HG02798 (cell line): ENCODE measurements at regions not wholly inside any gene's neighbourhood (a gene's known extent, or its start where the extent isn't known, plus 50 kb on each side); places are given as distances from the start of the nearest gene placed in this dataset.
"Not testable (repeated sequence)": the region's sequence is repeated elsewhere in the genome, so short reads cannot be mapped to it uniquely, and the experiment has no call there.

Source experiments
- ATAC-seq: cut with Tn5 transposase; IDR thresholded peaks from one replicate; pipeline ENCODE4 v1.9.1; 2021; ENCODE audit warnings: mild to moderate bottlenecking; ENCODE audit not compliant: unreplicated experiment, poor library complexity

GRCh38 chr18:71431689-71432088 is 1112.5 kb downstream of the CBLN2 start:
- no peak for ATAC-seq

DNA sequence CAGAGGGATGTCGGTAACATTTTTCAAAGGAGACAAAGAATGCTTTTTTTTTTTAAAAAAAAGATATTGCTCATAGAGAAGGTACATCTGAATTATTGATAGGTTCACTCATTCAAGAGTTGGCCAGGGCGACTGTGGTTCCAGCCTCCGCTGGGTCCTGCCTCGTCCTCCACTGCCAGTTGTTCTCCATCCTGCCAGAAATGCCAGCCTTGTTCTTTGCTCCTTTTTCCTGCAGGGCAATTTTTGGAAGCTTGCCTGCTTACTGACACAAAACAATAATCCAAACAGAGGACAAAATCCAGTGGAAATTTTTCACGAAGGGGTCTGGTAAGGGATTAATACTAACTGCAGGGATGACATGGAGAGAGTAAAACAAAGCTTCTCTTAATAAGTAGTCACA is 1113.0 kb downstream of the CBLN2 start:
- no peak for ATAC-seq

- ATAC-seq, result no peak
These were observed 1117.7 kb downstream of the CBLN2 start for GRCh38 chr18:71426441-71426840.

GRCh38 chr18:71405169-71405809 is 1116.4 kb downstream of the SOCS6 start:
- ATAC-seq, result no peak

GRCh38 chr18:71403501-71403900 is 1114.7 kb downstream of the SOCS6 start:
- ATAC-seq, result no peak

DNA sequence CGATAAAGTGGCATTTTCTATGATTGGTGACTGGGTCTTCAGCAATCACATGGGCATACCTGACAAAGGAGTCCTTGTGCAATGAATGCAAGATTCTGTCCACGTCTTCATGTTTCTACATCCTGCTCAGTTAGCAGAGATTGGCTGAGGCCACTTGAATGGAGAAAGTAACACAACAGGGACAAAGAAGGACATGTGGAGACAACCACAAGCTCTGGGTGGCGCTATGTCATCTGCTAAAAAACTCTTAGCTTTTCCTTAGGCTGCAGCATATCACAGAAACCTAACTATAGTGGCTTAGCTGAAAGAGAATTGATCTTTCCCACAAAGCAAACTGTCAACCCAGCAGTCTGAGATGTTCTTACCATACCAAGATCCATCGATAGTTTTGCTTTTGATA is 1109.7 kb downstream of the SOCS6 start:
- no peak for ATAC-seq

DNA sequence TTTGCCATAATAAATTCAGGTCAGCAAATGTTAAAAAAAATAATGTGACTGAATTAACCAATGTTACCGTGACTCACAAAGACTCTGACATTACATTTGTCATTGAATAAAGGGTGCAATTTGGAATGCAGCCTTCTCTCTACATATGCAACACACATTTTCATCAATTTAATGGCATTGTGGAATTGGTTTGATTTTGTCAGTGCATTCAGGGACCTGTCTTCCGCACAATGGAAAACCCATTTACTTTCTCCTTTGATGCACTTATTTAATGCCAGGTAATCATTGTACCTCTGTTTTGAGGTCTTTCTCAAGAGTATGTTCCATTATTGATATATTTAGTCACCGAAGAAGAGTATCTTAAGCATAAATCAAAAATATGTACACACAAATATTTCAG is 1099.3 kb downstream of the SOCS6 start:
- no peak for ATAC-seq

- no peak for ATAC-seq
These were observed 1085.6 kb downstream of the SOCS6 start for GRCh38 chr18:71374294-71375000.

- no peak for ATAC-seq
These were observed 1083.2 kb downstream of the SOCS6 start for GRCh38 chr18:71371951-71372605.

- ATAC-seq, result no peak
These were observed 1082.0 kb downstream of the SOCS6 start for GRCh38 chr18:71370671-71371445.

GRCh38 chr18:71370095-71370494 is 1081.2 kb downstream of the SOCS6 start:
- no peak for ATAC-seq

DNA sequence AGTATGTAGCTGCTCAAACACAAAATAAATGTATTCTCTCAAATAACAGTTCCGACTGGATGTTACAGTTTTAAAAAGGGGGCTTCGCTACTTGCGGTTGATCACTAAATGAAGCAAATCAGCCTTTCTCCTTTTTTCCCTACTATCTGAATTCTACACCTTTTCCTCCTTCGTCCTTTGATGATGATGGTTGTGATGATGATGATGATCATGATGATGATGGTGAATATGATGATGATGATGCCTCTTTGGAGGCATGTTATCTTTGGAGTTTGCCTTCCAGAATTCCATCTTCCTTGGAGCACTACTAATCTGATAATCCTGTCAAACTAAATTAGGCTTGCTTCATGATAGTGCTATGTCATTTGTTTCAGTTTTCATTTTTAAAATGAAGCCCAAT is 1073.3 kb downstream of the SOCS6 start:
- ATAC-seq, result no peak

GRCh38 chr18:71355599-71355998 is 1066.8 kb downstream of the SOCS6 start:
- ATAC-seq, result not testable (repeated sequence)

GRCh38 chr18:71352618-71353017 is 1063.8 kb downstream of the SOCS6 start:
- ATAC-seq, result no peak

DNA sequence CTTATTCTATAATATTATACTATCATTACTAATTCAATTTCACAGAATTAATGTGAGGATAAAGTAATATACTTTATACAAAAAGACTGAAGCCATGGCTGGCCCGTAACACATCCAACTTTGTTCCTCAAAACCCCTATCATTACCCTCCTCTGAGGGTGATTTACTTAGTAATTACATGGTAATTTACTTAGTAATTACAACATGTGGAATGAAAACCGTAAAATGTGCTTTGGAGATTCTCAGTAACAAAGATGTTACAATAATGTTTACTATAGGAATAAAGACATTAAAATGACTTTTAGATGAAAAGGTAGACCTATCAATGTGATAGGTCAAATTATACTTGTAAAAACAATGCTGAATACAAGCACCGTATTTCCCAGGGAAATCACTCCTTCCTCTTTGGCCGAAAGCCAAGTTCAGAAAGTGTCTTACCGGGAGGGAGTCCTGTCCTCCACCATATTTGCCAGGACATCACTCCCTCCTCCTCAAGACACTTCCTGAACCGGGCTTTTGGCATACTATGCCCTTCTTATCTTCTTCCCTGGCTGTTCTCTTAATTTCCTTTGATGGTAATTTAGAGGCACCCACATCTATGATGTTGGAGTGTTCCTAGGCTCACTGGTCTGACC is 1047.8 kb downstream of the SOCS6 start:
- no peak for ATAC-seq

- no peak for ATAC-seq
These were observed 1040.7 kb downstream of the SOCS6 start for GRCh38 chr18:71329563-71329962.

- no peak for ATAC-seq
These were observed 1040.3 kb downstream of the SOCS6 start for GRCh38 chr18:71329114-71329513.

DNA sequence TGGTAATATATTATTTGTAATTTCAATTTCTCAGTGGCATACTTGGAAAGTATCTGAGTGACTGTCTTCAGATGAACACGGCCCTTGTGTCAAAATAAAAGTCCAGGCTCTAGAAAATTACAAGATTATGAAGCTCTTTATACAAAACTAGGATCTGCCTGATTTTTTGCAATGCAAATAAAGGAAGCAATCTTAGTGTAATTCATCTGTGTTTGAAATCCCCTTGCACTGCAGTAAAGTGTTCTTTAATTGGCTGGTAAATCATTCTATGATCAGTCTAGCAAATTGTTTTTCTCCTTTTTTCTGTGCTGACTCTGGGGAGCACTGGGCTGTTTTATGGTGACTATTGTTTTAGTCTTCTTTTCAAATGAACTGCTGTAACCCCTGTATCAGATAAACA is 1039.0 kb downstream of the SOCS6 start:
- ATAC-seq, result no peak

GRCh38 chr18:71327441-71327840 is 1038.6 kb downstream of the SOCS6 start:
- no peak for ATAC-seq

DNA sequence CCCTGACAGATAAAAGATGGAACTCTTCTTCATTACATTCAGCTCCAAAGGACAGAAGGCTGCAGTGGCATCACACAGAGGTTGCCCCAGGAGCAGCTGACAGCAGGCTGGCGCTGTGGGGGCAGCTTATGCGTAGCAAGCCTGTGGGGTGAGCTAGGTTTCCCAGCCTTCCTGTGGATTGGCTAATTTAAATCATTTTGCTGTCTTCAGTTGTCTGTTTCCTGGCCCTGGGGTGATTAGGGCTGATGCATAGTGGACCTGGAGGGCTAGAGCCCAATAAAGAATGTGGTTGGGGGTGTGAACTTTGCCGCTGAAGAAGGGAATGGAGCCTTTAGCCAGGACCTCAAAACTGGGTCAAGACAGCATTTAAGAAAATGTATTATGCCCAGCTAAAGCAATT is 1038.0 kb downstream of the SOCS6 start:
- ATAC-seq, result no peak
